Endodermal cell (in vitro differentiated cells): ENCODE measurements at regions not wholly inside any gene's neighbourhood (a gene's known extent, or its start where the extent isn't known, plus 50 kb on each side); places are given as distances from the start of the nearest gene placed in this dataset.

Experiments
- DNase-seq: peaks from one replicate; pipeline ENCODE4 v3.0.0-alpha.2; 2017
- H3K27ac ChIP-seq: 2 replicates; pipeline ENCODE4 v1.5.1; 2013; ENCODE audit warnings: mild to moderate bottlenecking, low read depth, low read length, moderate library complexity
- H3K27me3 ChIP-seq: 2 replicates; pipeline ENCODE4 v1.6.1; 2013; ENCODE audit warnings: mild to moderate bottlenecking, low read length, moderate library complexity; ENCODE audit not compliant: insufficient read depth, control insufficient read depth, poor library complexity, severe bottlenecking
- H3K36me3 ChIP-seq: 2 replicates; pipeline ENCODE4 v1.7.0; 2013; ENCODE audit warnings: mild to moderate bottlenecking, low read length, moderate library complexity; ENCODE audit not compliant: control insufficient read depth, insufficient read depth
- H3K4me1 ChIP-seq: one replicate; pipeline ENCODE4 v1.7.0; 2013; ENCODE audit warnings: low read length; ENCODE audit not compliant: control insufficient read depth, insufficient read depth
- H3K4me3 ChIP-seq: 2 replicates; pipeline ENCODE4 v1.5.1; 2013; ENCODE audit warnings: mild to moderate bottlenecking, low read length, moderate library complexity
- H3K9ac ChIP-seq: 2 replicates; pipeline ENCODE4 v1.6.1; 2013; ENCODE audit warnings: mild to moderate bottlenecking, low read length, moderate library complexity; ENCODE audit not compliant: poor library complexity, severe bottlenecking; ENCODE audit errors: extremely low read depth
- H3K9me3 ChIP-seq: 2 replicates; pipeline ENCODE4 v1.6.1; 2013; ENCODE audit warnings: mild to moderate bottlenecking, low read length, moderate library complexity; ENCODE audit not compliant: control insufficient read depth
- H3K27ac Mint-ChIP-seq: 2 replicates; pipeline ENCODE4 v1.8.0; 2020; ENCODE audit warnings: mixed read lengths
- H3K27me3 Mint-ChIP-seq: 2 replicates; pipeline ENCODE4 v1.8.0; 2021; ENCODE audit warnings: mild to moderate bottlenecking, mixed read lengths; ENCODE audit not compliant: insufficient read depth
- H3K36me3 Mint-ChIP-seq: 2 replicates; pipeline ENCODE4 v1.8.0; 2020; ENCODE audit warnings: low read depth, mixed read lengths
- H3K4me1 Mint-ChIP-seq: 2 replicates; pipeline ENCODE4 v1.8.0; 2020; ENCODE audit warnings: mixed read lengths
- H3K4me3 Mint-ChIP-seq: 2 replicates; pipeline ENCODE4 v1.8.0; 2020; ENCODE audit warnings: mild to moderate bottlenecking, moderate library complexity, mixed read lengths
- H3K9me3 Mint-ChIP-seq: 2 replicates; pipeline ENCODE4 v1.8.0; 2020; ENCODE audit warnings: mild to moderate bottlenecking, mixed read lengths
- WGBS, 2 experiments: methylation state at CpG; one replicate each; pipeline versions ENCODE4 v1.1.5 to v1.1.7; 2013; ENCODE audit warnings: missing lambda C conversion rate in 2 of 2, mixed read lengths in 1 of 2; ENCODE audit not compliant: insufficient coverage in 1 of 2, insufficient read length in 1 of 2; 5-methylcytosine and 5-hydroxymethylcytosine counted together
- TF ChIP-seq, protein P1 (sequence below): fragments of 200-600 bp; sonication (generic); conservative IDR thresholded peaks from 2 replicates; pipeline ENCODE4 v1.5.0; 2021; ENCODE audit warnings: antibody characterized with exemption, mild to moderate bottlenecking

DNA sequence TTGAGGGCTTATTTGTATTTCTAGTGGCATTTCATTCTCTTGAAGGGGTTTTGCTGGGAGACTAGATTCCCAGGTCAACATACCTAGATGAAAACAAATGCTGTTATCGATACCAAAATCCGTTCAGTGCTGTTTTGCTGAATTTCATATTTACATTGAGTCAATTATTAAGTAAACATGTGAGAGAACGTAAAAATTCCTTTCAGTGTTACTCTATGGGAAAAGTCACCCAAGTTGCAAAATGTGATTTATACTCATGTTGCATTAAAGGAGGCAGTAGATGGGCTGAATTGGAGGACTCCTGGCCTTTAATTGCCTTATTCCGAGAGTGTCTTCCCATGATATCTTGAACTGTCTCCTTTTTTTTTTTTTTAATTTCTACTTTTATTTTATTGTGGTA lies 1011.3 kb upstream of the NR2F2 start:
- H3K36me3 Mint-ChIP-seq, result no peaks in the 10 kb centered on the region
- no peaks in the 10 kb centered on the region for H3K9me3 ChIP-seq
- whole genome bisulfite sequencing, 2 experiments, result 93% methylated on average over 4 of the region's 4 CpGs; no CpG with 5 or more reads in 1 of the 2 experiments
- no peaks in the 10 kb centered on the region for H3K4me1 Mint-ChIP-seq
- DNase-seq, result no peak
- no peaks in the 10 kb centered on the region for H3K36me3 ChIP-seq
- H3K4me3 ChIP-seq, result no peak overlapping the region
- H3K27ac ChIP-seq, result no peak overlapping the region
- H3K4me1 ChIP-seq, result no peaks in the 10 kb centered on the region
- no peaks in the 10 kb centered on the region for H3K27me3 Mint-ChIP-seq
- peaks cover 5% of the 10 kb centered on the region for H3K9me3 Mint-ChIP-seq
- no peak overlapping the region for H3K9ac ChIP-seq
- no peaks in the 10 kb centered on the region for H3K27me3 ChIP-seq
- TF ChIP-seq, protein P1, sequence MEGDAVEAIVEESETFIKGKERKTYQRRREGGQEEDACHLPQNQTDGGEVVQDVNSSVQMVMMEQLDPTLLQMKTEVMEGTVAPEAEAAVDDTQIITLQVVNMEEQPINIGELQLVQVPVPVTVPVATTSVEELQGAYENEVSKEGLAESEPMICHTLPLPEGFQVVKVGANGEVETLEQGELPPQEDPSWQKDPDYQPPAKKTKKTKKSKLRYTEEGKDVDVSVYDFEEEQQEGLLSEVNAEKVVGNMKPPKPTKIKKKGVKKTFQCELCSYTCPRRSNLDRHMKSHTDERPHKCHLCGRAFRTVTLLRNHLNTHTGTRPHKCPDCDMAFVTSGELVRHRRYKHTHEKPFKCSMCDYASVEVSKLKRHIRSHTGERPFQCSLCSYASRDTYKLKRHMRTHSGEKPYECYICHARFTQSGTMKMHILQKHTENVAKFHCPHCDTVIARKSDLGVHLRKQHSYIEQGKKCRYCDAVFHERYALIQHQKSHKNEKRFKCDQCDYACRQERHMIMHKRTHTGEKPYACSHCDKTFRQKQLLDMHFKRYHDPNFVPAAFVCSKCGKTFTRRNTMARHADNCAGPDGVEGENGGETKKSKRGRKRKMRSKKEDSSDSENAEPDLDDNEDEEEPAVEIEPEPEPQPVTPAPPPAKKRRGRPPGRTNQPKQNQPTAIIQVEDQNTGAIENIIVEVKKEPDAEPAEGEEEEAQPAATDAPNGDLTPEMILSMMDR, result no peak
- no peak overlapping the region for H3K27ac Mint-ChIP-seq
- no peak overlapping the region for H3K4me3 Mint-ChIP-seq

DNA sequence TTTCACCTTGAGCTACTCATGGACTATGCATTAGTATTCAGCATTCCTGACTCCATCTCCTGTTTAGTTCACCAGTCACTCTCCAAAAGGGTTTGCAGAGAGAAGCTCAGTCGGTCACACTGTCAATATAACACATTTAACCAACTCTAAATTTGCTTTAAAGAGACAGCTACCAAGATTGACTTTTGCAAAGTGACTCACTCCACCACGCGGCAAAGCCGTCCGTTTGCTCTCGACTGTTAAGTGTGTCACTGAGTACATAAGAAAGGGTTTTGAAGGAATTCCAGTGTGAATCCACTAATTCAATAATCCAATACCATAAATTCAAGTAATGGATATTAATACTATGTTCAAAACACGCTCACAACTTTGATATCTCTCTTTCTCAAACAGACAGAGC lies 1006.7 kb upstream of the NR2F2 start:
- no peak overlapping the region for H3K27ac ChIP-seq
- Mint-ChIP-seq H3K36me3 (no peaks in the 10 kb centered on the region), H3K4me1 (peaks cover 4% of the 10 kb centered on the region), H3K27me3 (peaks cover 22% of the 10 kb centered on the region), H3K9me3 (no peaks in the 10 kb centered on the region), H3K27ac (no peak overlapping the region), H3K4me3 (no peak overlapping the region)
- H3K4me1 ChIP-seq, result peaks cover 2% of the 10 kb centered on the region
- H3K4me3 ChIP-seq, result no peak overlapping the region
- H3K27me3 ChIP-seq, result peaks cover 38% of the 10 kb centered on the region
- H3K9me3 ChIP-seq, result no peaks in the 10 kb centered on the region
- TF ChIP-seq, protein P1, result no peak
- H3K9ac ChIP-seq, result no peak overlapping the region
- DNase-seq, result no peak
- no peaks in the 10 kb centered on the region for H3K36me3 ChIP-seq
- 95 to 97% methylated on average over 5 to 7 of the region's 7 CpGs for WGBS, 2 experiments

DNA sequence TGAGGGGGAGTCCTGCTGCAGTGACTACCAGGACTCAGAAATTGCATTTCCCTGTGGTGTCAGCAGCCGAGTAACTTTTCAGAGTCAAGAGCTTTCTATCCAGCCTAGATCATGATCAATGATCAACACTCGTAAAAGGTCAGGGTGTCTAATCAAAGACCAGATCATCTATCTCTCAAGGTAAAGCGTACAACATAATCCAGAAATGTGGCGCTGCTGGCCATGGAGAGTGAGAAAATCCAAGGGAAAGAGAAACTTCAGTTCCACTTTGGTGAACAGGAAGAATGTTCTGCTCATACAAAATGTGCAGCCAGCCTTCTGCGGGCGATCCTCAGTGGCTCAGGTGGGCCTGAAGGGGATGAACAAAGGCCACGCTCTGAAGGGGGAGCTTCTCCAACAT lies 1005.8 kb upstream of the NR2F2 start:
- peaks cover 2% of the 10 kb centered on the region for H3K4me1 ChIP-seq
- H3K36me3 ChIP-seq, result no peaks in the 10 kb centered on the region
- H3K9me3 ChIP-seq, result no peaks in the 10 kb centered on the region
- H3K4me3 Mint-ChIP-seq, result no peak overlapping the region
- no peaks in the 10 kb centered on the region for H3K36me3 Mint-ChIP-seq
- H3K9ac ChIP-seq, result no peak overlapping the region
- peaks cover 24% of the 10 kb centered on the region for H3K27me3 Mint-ChIP-seq
- H3K9me3 Mint-ChIP-seq, result no peaks in the 10 kb centered on the region
- DNase-seq, result no peak
- no peak overlapping the region for H3K4me3 ChIP-seq
- H3K27ac ChIP-seq, result no peak overlapping the region
- H3K27ac Mint-ChIP-seq, result no peak overlapping the region
- peaks cover 45% of the 10 kb centered on the region for H3K27me3 ChIP-seq
- TF ChIP-seq, protein P1, result no peak
- WGBS, 2 experiments, result 91 to 100% methylated on average over 6 to 7 of the region's 7 CpGs
- H3K4me1 Mint-ChIP-seq, result peaks cover 4% of the 10 kb centered on the region
